ENCODE measurements at regions not wholly inside any gene's neighbourhood (a gene's known extent, or its start where the extent isn't known, plus 50 kb on each side); places are given as distances from the start of the nearest gene placed in this dataset.

- Histone ChIP-seq H3K4me1 (ENCODE audit: control insufficient read depth, insufficient read depth, low read length, poor library complexity, severe bottlenecking) (no peaks in the 10 kb centered on the region), H3K9me3 (ENCODE audit: control insufficient read depth, low read length) (no peaks in the 10 kb centered on the region), H3K27ac (ENCODE audit: insufficient read depth, low read length, poor library complexity, severe bottlenecking) (no peak overlapping the region), H3K4me3 (ENCODE audit: insufficient read depth, low read depth, low read length, poor library complexity, severe bottlenecking) (no peak overlapping the region), H3K27me3 (replicated peaks; ENCODE audit: control insufficient read depth, insufficient read depth, low read length, poor library complexity, severe bottlenecking) (no peaks in the 10 kb centered on the region), H3K36me3 (ENCODE audit: control insufficient read depth, insufficient read depth, low read length) (no peaks in the 10 kb centered on the region)
- DNase-seq: no peak
These were observed 483.5 kb upstream of the PKN2 start for GRCh38 chr1:88200545-88200944.

GRCh38 chr1:88204111-88204510, 480.0 kb upstream of the PKN2 start:
- Histone ChIP-seq H3K27ac (ENCODE audit: insufficient read depth, low read length, poor library complexity, severe bottlenecking) (no peak overlapping the region), H3K4me3 (ENCODE audit: insufficient read depth, low read depth, low read length, poor library complexity, severe bottlenecking) (no peak overlapping the region), H3K4me1 (ENCODE audit: control insufficient read depth, insufficient read depth, low read length, poor library complexity, severe bottlenecking) (no peaks in the 10 kb centered on the region), H3K36me3 (ENCODE audit: control insufficient read depth, insufficient read depth, low read length) (no peaks in the 10 kb centered on the region), H3K9me3 (ENCODE audit: control insufficient read depth, low read length) (no peaks in the 10 kb centered on the region), H3K27me3 (replicated peaks; ENCODE audit: control insufficient read depth, insufficient read depth, low read length, poor library complexity, severe bottlenecking) (no peaks in the 10 kb centered on the region)
- DNase-seq: no peak

DNA sequence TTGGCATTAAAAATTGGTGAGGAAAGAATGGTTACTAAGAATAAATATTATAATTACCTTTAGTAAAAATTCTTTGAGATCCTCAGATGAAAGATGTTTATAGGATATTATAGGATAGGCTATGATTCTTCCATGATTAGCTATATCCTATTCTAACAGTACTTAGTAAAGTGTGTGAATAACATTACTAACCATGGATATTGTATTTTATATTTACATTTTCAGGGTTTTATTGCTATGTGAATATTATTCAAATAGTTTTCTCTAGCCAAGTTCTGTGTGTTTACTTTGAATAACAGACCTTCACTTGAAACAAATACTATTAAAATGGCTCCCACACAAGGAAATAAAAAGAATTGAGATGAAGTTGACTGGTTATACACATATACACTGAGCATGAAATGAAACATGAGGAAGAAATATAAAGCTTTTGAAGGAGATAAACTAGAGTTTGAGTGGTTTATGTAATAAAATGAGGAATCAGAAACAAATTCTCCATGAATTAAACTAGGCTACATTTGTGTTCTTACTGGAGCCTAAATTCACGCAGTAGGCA, 479.4 kb upstream of the PKN2 start:
- no peaks in the 10 kb centered on the region for H3K36me3 ChIP-seq (ENCODE audit: control insufficient read depth, insufficient read depth, low read length)
- no peak overlapping the region for H3K27ac ChIP-seq (ENCODE audit: insufficient read depth, low read length, poor library complexity, severe bottlenecking)
- no peak for DNase-seq
- H3K27me3 ChIP-seq (replicated peaks; ENCODE audit: control insufficient read depth, insufficient read depth, low read length, poor library complexity, severe bottlenecking): no peaks in the 10 kb centered on the region
- H3K4me3 ChIP-seq (ENCODE audit: insufficient read depth, low read depth, low read length, poor library complexity, severe bottlenecking): no peak overlapping the region
- no peaks in the 10 kb centered on the region for H3K9me3 ChIP-seq (ENCODE audit: control insufficient read depth, low read length)
- no peaks in the 10 kb centered on the region for H3K4me1 ChIP-seq (ENCODE audit: control insufficient read depth, insufficient read depth, low read length, poor library complexity, severe bottlenecking)

- no peaks in the 10 kb centered on the region for H3K36me3 ChIP-seq (ENCODE audit: control insufficient read depth, insufficient read depth, low read length)
- no peak overlapping the region for H3K27ac ChIP-seq (ENCODE audit: insufficient read depth, low read length, poor library complexity, severe bottlenecking)
- H3K4me3 ChIP-seq (ENCODE audit: insufficient read depth, low read depth, low read length, poor library complexity, severe bottlenecking): no peak overlapping the region
- no peaks in the 10 kb centered on the region for H3K4me1 ChIP-seq (ENCODE audit: control insufficient read depth, insufficient read depth, low read length, poor library complexity, severe bottlenecking)
- H3K27me3 ChIP-seq (replicated peaks; ENCODE audit: control insufficient read depth, insufficient read depth, low read length, poor library complexity, severe bottlenecking): no peaks in the 10 kb centered on the region
- no peaks in the 10 kb centered on the region for H3K9me3 ChIP-seq (ENCODE audit: control insufficient read depth, low read length)
- no peak for DNase-seq
These were observed 475.7 kb upstream of the PKN2 start for GRCh38 chr1:88208389-88208788.

- Histone ChIP-seq H3K4me3 (ENCODE audit: insufficient read depth, low read depth, low read length, poor library complexity, severe bottlenecking) (no peak overlapping the region), H3K36me3 (ENCODE audit: control insufficient read depth, insufficient read depth, low read length) (no peaks in the 10 kb centered on the region), H3K9me3 (ENCODE audit: control insufficient read depth, low read length) (no peaks in the 10 kb centered on the region), H3K27ac (ENCODE audit: insufficient read depth, low read length, poor library complexity, severe bottlenecking) (no peak overlapping the region), H3K4me1 (ENCODE audit: control insufficient read depth, insufficient read depth, low read length, poor library complexity, severe bottlenecking) (no peaks in the 10 kb centered on the region), H3K27me3 (replicated peaks; ENCODE audit: control insufficient read depth, insufficient read depth, low read length, poor library complexity, severe bottlenecking) (no peaks in the 10 kb centered on the region)
- no peak for DNase-seq
These were observed 473.8 kb upstream of the PKN2 start for GRCh38 chr1:88210103-88210787.

GRCh38 chr1:88216441-88216840, 467.6 kb upstream of the PKN2 start:
- H3K27me3 ChIP-seq (replicated peaks; ENCODE audit: control insufficient read depth, insufficient read depth, low read length, poor library complexity, severe bottlenecking): no peaks in the 10 kb centered on the region
- no peak for DNase-seq
- no peaks in the 10 kb centered on the region for H3K4me1 ChIP-seq (ENCODE audit: control insufficient read depth, insufficient read depth, low read length, poor library complexity, severe bottlenecking)

DNA sequence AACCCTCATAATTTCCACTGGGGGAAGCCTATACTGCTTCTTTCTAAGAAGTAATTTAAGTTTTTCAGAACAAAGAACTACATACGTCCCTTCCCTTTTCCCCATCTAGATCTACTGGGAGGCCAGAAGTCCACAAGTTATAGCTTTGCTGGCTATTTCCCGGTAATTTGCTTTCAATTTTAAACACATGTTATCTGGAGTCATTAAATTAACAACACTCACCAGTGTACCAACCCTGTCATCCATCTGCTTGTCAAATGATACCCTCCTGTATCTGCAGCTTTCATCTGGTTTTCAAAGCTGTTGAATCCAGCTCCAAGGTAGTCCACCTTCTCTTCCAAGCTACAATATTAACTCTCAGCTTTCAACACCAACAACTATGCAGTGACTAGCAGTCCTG, 466.7 kb upstream of the PKN2 start:
- Histone ChIP-seq H3K27me3 (replicated peaks; ENCODE audit: control insufficient read depth, insufficient read depth, low read length, poor library complexity, severe bottlenecking) (no peaks in the 10 kb centered on the region), H3K4me3 (ENCODE audit: insufficient read depth, low read depth, low read length, poor library complexity, severe bottlenecking) (no peak overlapping the region), H3K4me1 (ENCODE audit: control insufficient read depth, insufficient read depth, low read length, poor library complexity, severe bottlenecking) (no peaks in the 10 kb centered on the region), H3K9me3 (ENCODE audit: control insufficient read depth, low read length) (no peaks in the 10 kb centered on the region), H3K27ac (ENCODE audit: insufficient read depth, low read length, poor library complexity, severe bottlenecking) (no peak overlapping the region), H3K36me3 (ENCODE audit: control insufficient read depth, insufficient read depth, low read length) (no peaks in the 10 kb centered on the region)
- no peak for DNase-seq

More at GRCh38 chr1:88216441-88216840, 467.6 kb upstream of the PKN2 start:
- Histone ChIP-seq H3K36me3 (ENCODE audit: control insufficient read depth, insufficient read depth, low read length) (no peaks in the 10 kb centered on the region), H3K4me3 (ENCODE audit: insufficient read depth, low read depth, low read length, poor library complexity, severe bottlenecking) (no peak overlapping the region), H3K9me3 (ENCODE audit: control insufficient read depth, low read length) (no peaks in the 10 kb centered on the region), H3K27ac (ENCODE audit: insufficient read depth, low read length, poor library complexity, severe bottlenecking) (no peak overlapping the region)

DNA sequence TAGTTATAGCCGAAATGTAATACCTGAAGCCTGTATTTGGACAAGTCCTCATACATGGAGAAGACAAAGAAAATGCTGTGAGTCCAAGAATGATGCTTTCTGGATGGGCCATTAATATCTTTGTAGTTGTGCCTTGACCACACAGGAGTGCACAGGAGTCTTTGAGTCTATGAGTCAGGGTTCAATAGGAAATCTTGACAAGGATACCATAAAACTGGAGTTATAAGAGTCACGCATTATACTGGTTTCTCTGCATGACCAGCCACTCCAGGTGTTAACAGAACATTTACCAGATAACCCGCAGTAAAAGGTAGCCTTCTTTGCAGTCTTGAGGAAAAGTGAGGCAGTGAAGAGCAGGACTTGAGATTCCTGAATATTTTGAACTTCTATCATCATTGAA, 464.6 kb upstream of the PKN2 start:
- no peak for DNase-seq
- H3K4me1 ChIP-seq (ENCODE audit: control insufficient read depth, insufficient read depth, low read length, poor library complexity, severe bottlenecking): no peaks in the 10 kb centered on the region
- no peaks in the 10 kb centered on the region for H3K36me3 ChIP-seq (ENCODE audit: control insufficient read depth, insufficient read depth, low read length)
- H3K27ac ChIP-seq (ENCODE audit: insufficient read depth, low read length, poor library complexity, severe bottlenecking): no peak overlapping the region
- no peaks in the 10 kb centered on the region for H3K27me3 ChIP-seq (replicated peaks; ENCODE audit: control insufficient read depth, insufficient read depth, low read length, poor library complexity, severe bottlenecking)
- no peaks in the 10 kb centered on the region for H3K9me3 ChIP-seq (ENCODE audit: control insufficient read depth, low read length)
- H3K4me3 ChIP-seq (ENCODE audit: insufficient read depth, low read depth, low read length, poor library complexity, severe bottlenecking): no peak overlapping the region

GRCh38 chr1:88221411-88221810, 462.7 kb upstream of the PKN2 start:
- Histone ChIP-seq H3K9me3 (ENCODE audit: control insufficient read depth, low read length) (no peaks in the 10 kb centered on the region), H3K36me3 (ENCODE audit: control insufficient read depth, insufficient read depth, low read length) (no peaks in the 10 kb centered on the region), H3K4me1 (ENCODE audit: control insufficient read depth, insufficient read depth, low read length, poor library complexity, severe bottlenecking) (no peaks in the 10 kb centered on the region), H3K27me3 (replicated peaks; ENCODE audit: control insufficient read depth, insufficient read depth, low read length, poor library complexity, severe bottlenecking) (no peaks in the 10 kb centered on the region), H3K27ac (ENCODE audit: insufficient read depth, low read length, poor library complexity, severe bottlenecking) (no peak overlapping the region), H3K4me3 (ENCODE audit: insufficient read depth, low read depth, low read length, poor library complexity, severe bottlenecking) (no peak overlapping the region)
- DNase-seq: no peak

GRCh38 chr1:88224906-88225305, 459.2 kb upstream of the PKN2 start:
- no peaks in the 10 kb centered on the region for H3K4me1 ChIP-seq (ENCODE audit: control insufficient read depth, insufficient read depth, low read length, poor library complexity, severe bottlenecking)
- H3K4me3 ChIP-seq (ENCODE audit: insufficient read depth, low read depth, low read length, poor library complexity, severe bottlenecking): no peak overlapping the region
- H3K27me3 ChIP-seq (replicated peaks; ENCODE audit: control insufficient read depth, insufficient read depth, low read length, poor library complexity, severe bottlenecking): no peaks in the 10 kb centered on the region
- no peak for DNase-seq
- no peak overlapping the region for H3K27ac ChIP-seq (ENCODE audit: insufficient read depth, low read length, poor library complexity, severe bottlenecking)
- no peaks in the 10 kb centered on the region for H3K9me3 ChIP-seq (ENCODE audit: control insufficient read depth, low read length)
- no peaks in the 10 kb centered on the region for H3K36me3 ChIP-seq (ENCODE audit: control insufficient read depth, insufficient read depth, low read length)

Data from effector memory CD4-positive, alpha-beta T cell (primary cell).